HepG2 (cell line): ENCODE measurements at regions not wholly inside any gene's neighbourhood (a gene's known extent, or its start where the extent isn't known, plus 50 kb on each side); places are given as distances from the start of the nearest gene placed in this dataset.

ENCODE experiments used
- BRCA1 ChIP-seq: sonication (generic); formaldehyde crosslinking; IDR thresholded peaks from 2 replicates; pipeline ENCODE4 v1.4.0; 2020; ENCODE audit warnings: missing genetic modification reagents
- GATAD1 ChIP-seq: IDR thresholded peaks from 2 replicates; pipeline ENCODE4 v1.6.1; 2016; ENCODE audit warnings: missing genetic modification reagents, missing compliant biosample characterization
- HNRNPK ChIP-seq: fragments of 200-400 bp; formaldehyde crosslinking; IDR thresholded peaks from 2 replicates; pipeline ENCODE4 v1.6.1; 2018; ENCODE audit warnings: low read length, low read depth, moderate library complexity, mild to moderate bottlenecking; ENCODE audit not compliant: poor library complexity, severe bottlenecking
- HOXA3 ChIP-seq: sonication (generic); formaldehyde crosslinking; IDR thresholded peaks from 2 replicates; pipeline ENCODE4 v1.5.0; 2020; ENCODE audit warnings: missing genetic modification reagents
- IRF1 ChIP-seq: sonication (generic); formaldehyde crosslinking; IDR thresholded peaks from 2 replicates; pipeline ENCODE4 v1.4.0; 2020; ENCODE audit warnings: low read depth, mild to moderate bottlenecking, missing genetic modification reagents
- KMT2A ChIP-seq: sonication (generic); formaldehyde crosslinking; IDR thresholded peaks from 2 replicates; pipeline ENCODE4 v1.4.0; 2020; ENCODE audit warnings: missing genetic modification reagents
- MXD3 ChIP-seq: IDR thresholded peaks from 2 replicates; pipeline ENCODE4 v1.6.1; 2016; ENCODE audit warnings: mild to moderate bottlenecking, missing biosample characterization, missing genetic modification reagents
- NFE2L2 ChIP-seq: fragments of 150-350 bp; IDR thresholded peaks from 2 replicates; pipeline ENCODE4 v1.6.1; 2014; ENCODE audit warnings: low read length
- PRMT3 ChIP-seq: sonication (generic); formaldehyde crosslinking; IDR thresholded peaks from 2 replicates; pipeline ENCODE4 v1.8.1; 2022; ENCODE audit warnings: low read depth, mild to moderate bottlenecking, moderate library complexity, missing genetic modification reagents, borderline replicate concordance
- SALL2 ChIP-seq: sonication (generic); formaldehyde crosslinking; IDR thresholded peaks from 2 replicates; pipeline ENCODE4 v1.8.1; 2023; ENCODE audit warnings: mild to moderate bottlenecking, missing genetic modification reagents, inconsistent platforms
- SMARCE1 ChIP-seq: fragments of 450-650 bp; IDR thresholded peaks from 2 replicates; pipeline ENCODE4 v1.6.1; 2017; ENCODE audit warnings: borderline replicate concordance
- SRSF9 ChIP-seq: fragments of 200-400 bp; formaldehyde crosslinking; IDR thresholded peaks from 2 replicates; pipeline ENCODE4 v1.6.1; 2018; ENCODE audit warnings: borderline replicate concordance, mild to moderate bottlenecking, low read depth, low read length; ENCODE audit not compliant: insufficient read depth, poor library complexity, severe bottlenecking
- STAT6 ChIP-seq: sonication (generic); formaldehyde crosslinking; IDR thresholded peaks from 2 replicates; pipeline ENCODE4 v1.4.0; 2020; ENCODE audit warnings: missing genetic modification reagents, mild to moderate bottlenecking, borderline replicate concordance
- SYNCRIP ChIP-seq: fragments of 200-400 bp; formaldehyde crosslinking; IDR thresholded peaks from 2 replicates; pipeline ENCODE4 v1.6.1; 2018; ENCODE audit warnings: mild to moderate bottlenecking, low read depth, low read length; ENCODE audit not compliant: insufficient read depth
- ZBTB49 ChIP-seq: sonication (generic); formaldehyde crosslinking; IDR thresholded peaks from 2 replicates; pipeline ENCODE4 v1.4.0; 2020; ENCODE audit warnings: missing genetic modification reagents, borderline replicate concordance
- ZC3H13 ChIP-seq: sonication (generic); formaldehyde crosslinking; IDR thresholded peaks from 2 replicates; pipeline ENCODE4 v1.8.1; 2023; ENCODE audit warnings: mild to moderate bottlenecking, missing genetic modification reagents, moderate library complexity
- ZNF232 ChIP-seq: sonication (generic); formaldehyde crosslinking; IDR thresholded peaks from 2 replicates; pipeline ENCODE4 v1.4.0; 2020; ENCODE audit warnings: missing genetic modification reagents, borderline replicate concordance
- ZNF280B ChIP-seq: sonication (generic); formaldehyde crosslinking; IDR thresholded peaks from 2 replicates; pipeline ENCODE4 v1.5.0; 2020; ENCODE audit warnings: missing genetic modification reagents, mild to moderate bottlenecking, borderline replicate concordance
- ZNF570 ChIP-seq: sonication (generic); formaldehyde crosslinking; IDR thresholded peaks from 2 replicates; pipeline ENCODE4 v1.4.0; 2020; ENCODE audit warnings: mild to moderate bottlenecking, missing genetic modification reagents, borderline replicate concordance
- ZNF780A ChIP-seq: sonication (generic); formaldehyde crosslinking; IDR thresholded peaks from 2 replicates; pipeline ENCODE4 v1.8.0; 2022; ENCODE audit warnings: mild to moderate bottlenecking, missing genetic modification reagents, moderate library complexity

- TF ChIP-seq SRSF9 (no peak), NFE2L2 (no peak), ZC3H13 (CRISPR knock-in tag) (peak; percentile 4; the same call in 1 of the 2 replicates), KMT2A (no peak), IRF1 (CRISPR knock-in tag) (no peak), ZBTB49 (CRISPR knock-in tag) (no peak), HNRNPK (no peak), SMARCE1 (no peak), HOXA3 (CRISPR knock-in tag) (peak; percentile 72), PRMT3 (CRISPR knock-in tag) (peak; percentile 74; the same call in 1 of the 2 replicates), ZNF232 (CRISPR knock-in tag) (peak; percentile 26; the same call in 1 of the 2 replicates), MXD3 (CRISPR knock-in tag) (peak; percentile 61; the same call in 1 of the 2 replicates), ZNF280B (CRISPR knock-in tag) (peak; percentile 73; the same call in 1 of the 2 replicates), SYNCRIP (no peak), ZNF570 (no peak), STAT6 (CRISPR knock-in tag) (no peak), GATAD1 (peak; percentile 23; the same call in 1 of the 2 replicates), SALL2 (peak; percentile 60; the same call in 1 of the 2 replicates), ZNF780A (CRISPR knock-in tag) (no peak), BRCA1 (peak; percentile 92; the same call in 1 of the 2 replicates)
Measured at GRCh38 chr2:43131051-43131889, 95.1 kb downstream of the ZFP36L2 start (continued).
